ENCODE measurements at regions not wholly inside any gene's neighbourhood (a gene's known extent, or its start where the extent isn't known, plus 50 kb on each side); places are given as distances from the start of the nearest gene placed in this dataset.

DNA sequence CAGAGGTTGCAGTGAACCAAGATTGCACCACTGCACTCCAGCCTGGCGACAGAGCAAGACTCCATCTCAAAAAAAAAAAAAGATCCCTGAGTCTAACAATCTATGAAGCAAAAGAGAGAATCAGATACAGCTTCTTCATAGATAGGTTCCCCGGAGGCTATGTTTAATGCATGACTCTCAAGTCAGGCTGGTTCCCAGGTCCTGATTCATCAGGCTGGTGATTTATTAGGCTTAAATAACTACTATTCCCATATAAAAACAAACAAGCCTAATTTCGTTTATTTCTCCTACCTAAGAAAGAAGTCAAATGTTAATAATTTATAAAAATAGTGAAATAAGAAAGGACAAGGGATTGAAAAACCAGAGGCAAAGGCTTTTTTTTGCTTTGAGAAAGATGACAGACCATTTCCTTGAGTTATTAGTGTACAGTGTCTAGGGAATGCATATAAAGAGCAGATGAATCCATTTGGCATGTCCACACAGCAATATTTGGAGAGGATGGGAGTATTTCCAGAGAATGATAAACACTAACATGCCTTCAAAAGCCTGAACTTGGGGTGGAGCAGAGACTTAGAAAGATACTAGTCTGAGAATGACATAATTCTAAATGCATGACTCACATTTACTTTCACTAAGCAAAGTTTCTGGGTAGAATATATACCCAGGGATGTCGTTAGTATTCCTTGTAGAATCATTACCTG lies 115.3 kb downstream of the NREP start:
- ATAC-seq (ENCODE audit: insufficient number of reproducible peaks, low FRiP score, low read depth), result no peak
- TF ChIP-seq, protein P1, sequence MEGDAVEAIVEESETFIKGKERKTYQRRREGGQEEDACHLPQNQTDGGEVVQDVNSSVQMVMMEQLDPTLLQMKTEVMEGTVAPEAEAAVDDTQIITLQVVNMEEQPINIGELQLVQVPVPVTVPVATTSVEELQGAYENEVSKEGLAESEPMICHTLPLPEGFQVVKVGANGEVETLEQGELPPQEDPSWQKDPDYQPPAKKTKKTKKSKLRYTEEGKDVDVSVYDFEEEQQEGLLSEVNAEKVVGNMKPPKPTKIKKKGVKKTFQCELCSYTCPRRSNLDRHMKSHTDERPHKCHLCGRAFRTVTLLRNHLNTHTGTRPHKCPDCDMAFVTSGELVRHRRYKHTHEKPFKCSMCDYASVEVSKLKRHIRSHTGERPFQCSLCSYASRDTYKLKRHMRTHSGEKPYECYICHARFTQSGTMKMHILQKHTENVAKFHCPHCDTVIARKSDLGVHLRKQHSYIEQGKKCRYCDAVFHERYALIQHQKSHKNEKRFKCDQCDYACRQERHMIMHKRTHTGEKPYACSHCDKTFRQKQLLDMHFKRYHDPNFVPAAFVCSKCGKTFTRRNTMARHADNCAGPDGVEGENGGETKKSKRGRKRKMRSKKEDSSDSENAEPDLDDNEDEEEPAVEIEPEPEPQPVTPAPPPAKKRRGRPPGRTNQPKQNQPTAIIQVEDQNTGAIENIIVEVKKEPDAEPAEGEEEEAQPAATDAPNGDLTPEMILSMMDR (IDR thresholded peaks at IDR 0.05), result no peak

DNA sequence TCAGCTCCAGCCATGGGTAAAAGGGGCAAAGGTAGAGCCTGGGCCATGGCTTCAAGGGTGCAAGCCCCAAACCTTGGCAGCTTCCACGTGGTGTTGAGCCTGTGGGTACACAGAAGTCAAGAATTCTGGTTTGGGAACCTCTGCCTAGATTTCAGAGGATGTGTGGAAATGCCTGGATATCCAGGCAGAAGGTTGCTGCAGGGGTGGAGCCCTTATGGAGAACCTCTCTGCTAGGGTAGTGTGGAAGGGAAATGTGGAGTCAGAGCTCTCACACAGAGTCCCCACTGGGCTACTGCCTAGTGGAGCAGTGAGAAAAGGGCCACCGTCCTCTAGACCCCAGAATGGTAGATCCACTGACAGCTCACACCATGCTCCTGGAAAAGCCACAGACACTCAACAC lies 117.1 kb downstream of the NREP start:
- Histone ChIP-seq H3K4me1 (ENCODE audit: control insufficient read depth in 1 of 2, low read depth in 2 of 2) (peaks cover 2 to 14% of the 10 kb centered on the region in 2 donors), H3K9me3 (no peaks in the 10 kb centered on the region), H3K4me3 (no peak overlapping the region), H3K27me3 (replicated peaks; ENCODE audit: insufficient read depth) (no peaks in the 10 kb centered on the region), H3K36me3 (no peaks in the 10 kb centered on the region), H3K27ac (no peak overlapping the region)
- DNase-seq (ENCODE audit: low spot score) (no peak), ATAC-seq (ENCODE audit: insufficient number of reproducible peaks, low FRiP score, low read depth) (no peak)
- TF ChIP-seq, protein P1 (IDR thresholded peaks at IDR 0.05), result no peak

More for the DNA sequence above, 115.3 kb downstream of the NREP start:
- Histone ChIP-seq H3K27me3 (replicated peaks; ENCODE audit: insufficient read depth) (no peaks in the 10 kb centered on the region), H3K9me3 (no peaks in the 10 kb centered on the region), H3K4me3 (no peak overlapping the region), H3K36me3 (no peaks in the 10 kb centered on the region), H3K27ac (no peak overlapping the region), H3K4me1 (ENCODE audit: control insufficient read depth in 1 of 2, low read depth in 2 of 2) (no peaks in the 10 kb centered on the region)
- no peak for DNase-seq (ENCODE audit: low spot score)

DNA sequence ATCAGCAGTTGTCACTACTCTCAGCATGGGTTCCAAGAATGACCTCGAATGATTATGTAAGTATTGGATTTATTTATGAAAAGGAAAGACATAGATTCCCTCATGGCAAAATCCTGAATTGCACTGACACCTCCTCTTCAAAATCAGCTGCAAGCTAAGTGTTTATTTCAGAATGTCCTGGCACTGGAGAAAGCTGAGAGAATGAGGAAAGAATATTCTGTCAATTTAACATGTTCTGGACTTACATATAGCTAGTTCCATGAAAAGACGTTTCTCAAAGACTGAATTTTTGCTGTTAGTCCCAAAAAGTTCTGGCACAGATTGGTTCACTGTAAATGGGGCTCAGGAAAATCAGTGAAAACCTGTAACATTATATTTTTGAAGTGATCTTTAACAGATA lies 120.3 kb downstream of the NREP start:
- no peaks in the 10 kb centered on the region for H3K9me3 ChIP-seq
- H3K36me3 ChIP-seq, result no peaks in the 10 kb centered on the region
- H3K27me3 ChIP-seq (replicated peaks; ENCODE audit: insufficient read depth), result no peaks in the 10 kb centered on the region
- no peak for DNase-seq (ENCODE audit: low spot score)
- TF ChIP-seq, protein P1 (IDR thresholded peaks at IDR 0.05), result no peak
- no peak for ATAC-seq (ENCODE audit: insufficient number of reproducible peaks, low FRiP score, low read depth)
- H3K27ac ChIP-seq, result no peak overlapping the region
- H3K4me3 ChIP-seq, result no peak overlapping the region
- H3K4me1 ChIP-seq (ENCODE audit: control insufficient read depth in 1 of 2, low read depth in 2 of 2), result peaks cover 2 to 14% of the 10 kb centered on the region in 2 donors

DNA sequence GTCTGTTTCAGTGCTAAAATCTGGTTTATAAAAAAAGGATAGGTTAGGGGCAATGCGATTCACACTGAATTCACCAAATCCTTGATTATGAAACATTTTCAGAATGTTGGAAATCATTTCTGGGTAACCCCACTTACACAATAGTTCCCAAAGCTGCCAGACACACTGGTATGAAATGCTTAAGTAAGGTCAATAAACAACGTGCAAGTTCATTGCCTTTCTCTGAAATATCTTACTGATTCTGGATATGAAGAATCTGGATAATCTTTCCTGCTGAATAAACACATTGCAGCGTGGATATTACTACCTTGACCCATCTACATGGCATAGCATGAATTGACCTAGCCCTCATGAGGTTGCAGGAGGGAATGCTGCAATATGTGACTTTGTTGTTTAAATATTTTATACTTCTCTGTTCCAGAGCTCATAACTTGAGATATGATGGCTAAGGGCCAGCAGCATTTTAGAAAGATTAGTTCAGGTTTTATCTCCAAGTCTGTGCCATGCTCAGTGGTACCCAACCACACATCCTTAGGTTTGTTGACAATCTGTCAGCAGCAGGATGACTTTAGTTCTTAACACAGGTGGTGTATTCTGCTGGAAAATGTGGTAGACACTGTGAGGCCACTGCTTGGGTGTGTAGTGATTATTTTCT lies 121.0 kb downstream of the NREP start:
- Histone ChIP-seq H3K36me3 (no peaks in the 10 kb centered on the region), H3K4me3 (no peak overlapping the region), H3K27ac (no peak overlapping the region), H3K4me1 (ENCODE audit: control insufficient read depth in 1 of 2, low read depth in 2 of 2) (peaks cover 2 to 14% of the 10 kb centered on the region in 2 donors), H3K27me3 (replicated peaks; ENCODE audit: insufficient read depth) (no peaks in the 10 kb centered on the region), H3K9me3 (no peaks in the 10 kb centered on the region)
- ATAC-seq (ENCODE audit: insufficient number of reproducible peaks, low FRiP score, low read depth) (no peak), DNase-seq (ENCODE audit: low spot score) (no peak)
- TF ChIP-seq, protein P1 (IDR thresholded peaks at IDR 0.05), result no peak

DNA sequence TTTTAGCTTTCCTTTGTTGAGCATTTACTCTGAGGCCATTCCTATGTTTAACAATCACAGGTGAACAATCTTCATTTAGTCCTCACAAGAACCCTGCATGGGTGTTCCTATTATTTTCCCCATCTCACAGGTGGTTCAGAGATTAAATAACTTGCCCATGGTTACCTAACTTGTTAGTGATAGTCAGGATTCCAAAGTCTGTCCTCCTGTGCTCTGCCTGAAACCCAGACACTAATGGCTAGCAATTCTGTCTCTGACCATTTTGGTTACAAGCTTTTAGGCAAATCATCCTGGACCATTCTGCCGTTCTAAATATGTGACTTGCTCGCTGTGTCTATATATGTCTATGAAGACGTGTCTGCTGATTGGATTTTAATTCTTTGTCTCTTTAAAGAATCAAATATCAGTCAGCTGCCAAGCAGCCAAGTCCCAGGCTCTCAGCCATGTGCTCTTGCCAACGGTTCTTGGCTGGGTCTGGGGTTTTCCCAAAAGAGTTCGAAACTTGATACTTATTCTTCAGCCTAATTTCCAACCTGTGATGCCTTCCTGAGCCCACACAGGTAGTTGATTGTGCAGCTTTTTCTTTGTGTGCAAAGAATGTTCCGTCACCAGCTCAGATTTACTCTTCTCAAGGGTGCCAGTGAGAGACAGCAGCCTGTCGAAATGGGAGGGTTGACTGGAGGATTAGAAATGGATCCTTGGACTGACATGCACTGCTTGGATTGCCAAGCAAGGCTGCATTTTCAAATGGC lies 121.7 kb downstream of the NREP start:
- no peak for DNase-seq (ENCODE audit: low spot score)
- H3K4me1 ChIP-seq (ENCODE audit: control insufficient read depth in 1 of 2, low read depth in 2 of 2), result peaks cover 2 to 14% of the 10 kb centered on the region in 2 donors
- no peak overlapping the region for H3K27ac ChIP-seq
- no peak for ATAC-seq (ENCODE audit: insufficient number of reproducible peaks, low FRiP score, low read depth)
- H3K36me3 ChIP-seq, result no peaks in the 10 kb centered on the region
- H3K27me3 ChIP-seq (replicated peaks; ENCODE audit: insufficient read depth), result no peaks in the 10 kb centered on the region
- no peaks in the 10 kb centered on the region for H3K9me3 ChIP-seq
- TF ChIP-seq, protein P1 (IDR thresholded peaks at IDR 0.05), result no peak
- peak overlapping the region; percentile 0 for H3K4me3 ChIP-seq
